Activated T-cell treated with anti-CD3 and anti-CD28 coated beads, Interleukin-2, amount 50 U/mL, for 72 hours (primary cell): ENCODE measurements at regions not wholly inside any gene's neighbourhood (a gene's known extent, or its start where the extent isn't known, plus 50 kb on each side); places are given as distances from the start of the nearest gene placed in this dataset.

Experiments
- ATAC-seq, 2 donors: fragments of 150-1000 bp; cut with Tn5 transposase; replicated peaks in 1 of 2; 2 replicates each; pipeline ENCODE4 v1.10.0; 2021; ENCODE audit warnings: moderate library complexity in 2 of 2, mild to moderate bottlenecking in 1 of 2
- DNase-seq, 2 donors: peaks; one replicate each; pipeline ENCODE4 v3.0.0; 2021 to 2022; ENCODE audit warnings: mixed read lengths in 1 of 2
- H3K27ac Mint-ChIP-seq: one replicate; pipeline ENCODE4 v1.8.0; 2022; ENCODE audit warnings: mild to moderate bottlenecking, moderate library complexity, mixed read lengths
- H3K27me3 Mint-ChIP-seq: one replicate; pipeline ENCODE4 v1.8.0; 2022; ENCODE audit warnings: low read depth, mixed read lengths
- H3K36me3 Mint-ChIP-seq, 2 donors: one replicate each; pipeline ENCODE4 v1.8.0; 2022; ENCODE audit warnings: mixed read lengths in 2 of 2, mild to moderate bottlenecking in 1 of 2; ENCODE audit not compliant: insufficient read depth in 2 of 2
- H3K4me1 Mint-ChIP-seq: one replicate; pipeline ENCODE4 v1.8.0; 2022; ENCODE audit warnings: low read depth, mixed read lengths
- H3K4me3 Mint-ChIP-seq, 2 donors: one replicate each; pipeline ENCODE4 v1.8.0; 2022; ENCODE audit warnings: mild to moderate bottlenecking in 2 of 2, mixed read lengths in 2 of 2, moderate library complexity in 2 of 2
- H3K9me3 Mint-ChIP-seq, 2 donors: one replicate each; pipeline ENCODE4 v1.8.0; 2022; ENCODE audit warnings: mixed read lengths in 2 of 2

DNA sequence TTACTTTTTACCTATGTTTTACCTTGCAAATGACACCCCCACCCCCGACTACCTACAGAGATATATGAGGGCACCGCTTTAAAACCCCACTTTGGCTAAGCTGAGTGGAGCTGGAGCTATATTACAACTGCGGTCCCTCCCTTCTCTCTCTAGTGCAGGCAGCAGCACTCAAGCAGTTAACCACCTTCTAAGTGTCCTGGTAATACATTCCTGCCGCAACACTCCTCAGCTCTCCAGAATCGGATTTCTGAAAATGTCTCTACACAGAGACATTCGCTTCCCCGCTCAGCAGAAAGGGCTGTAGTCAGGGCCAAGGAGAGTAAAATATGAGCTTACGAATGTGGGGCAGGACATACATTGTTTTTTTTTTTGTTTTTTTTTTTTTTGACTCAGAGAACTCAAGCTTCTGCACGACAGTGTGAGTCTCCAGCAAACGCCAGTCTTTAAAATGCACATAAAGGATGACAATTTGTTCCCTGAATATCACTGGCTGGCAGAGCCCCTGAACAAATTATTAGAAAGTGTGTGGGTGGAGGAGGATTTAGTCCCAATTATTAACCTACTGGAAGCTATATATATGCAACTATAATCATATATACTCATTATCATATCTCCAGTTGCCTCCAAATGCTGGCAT, 287.0 kb upstream of the TET2 start:
- no peaks in the 10 kb centered on the region for H3K36me3 Mint-ChIP-seq
- no peaks in the 10 kb centered on the region for H3K9me3 Mint-ChIP-seq
- no peaks in the 10 kb centered on the region for H3K4me1 Mint-ChIP-seq
- DNase-seq (no peak), ATAC-seq (no peak)
- no peak overlapping the region for H3K27ac Mint-ChIP-seq
- H3K27me3 Mint-ChIP-seq: peaks cover 9% of the 10 kb centered on the region
- H3K4me3 Mint-ChIP-seq: no peak overlapping the region

DNA sequence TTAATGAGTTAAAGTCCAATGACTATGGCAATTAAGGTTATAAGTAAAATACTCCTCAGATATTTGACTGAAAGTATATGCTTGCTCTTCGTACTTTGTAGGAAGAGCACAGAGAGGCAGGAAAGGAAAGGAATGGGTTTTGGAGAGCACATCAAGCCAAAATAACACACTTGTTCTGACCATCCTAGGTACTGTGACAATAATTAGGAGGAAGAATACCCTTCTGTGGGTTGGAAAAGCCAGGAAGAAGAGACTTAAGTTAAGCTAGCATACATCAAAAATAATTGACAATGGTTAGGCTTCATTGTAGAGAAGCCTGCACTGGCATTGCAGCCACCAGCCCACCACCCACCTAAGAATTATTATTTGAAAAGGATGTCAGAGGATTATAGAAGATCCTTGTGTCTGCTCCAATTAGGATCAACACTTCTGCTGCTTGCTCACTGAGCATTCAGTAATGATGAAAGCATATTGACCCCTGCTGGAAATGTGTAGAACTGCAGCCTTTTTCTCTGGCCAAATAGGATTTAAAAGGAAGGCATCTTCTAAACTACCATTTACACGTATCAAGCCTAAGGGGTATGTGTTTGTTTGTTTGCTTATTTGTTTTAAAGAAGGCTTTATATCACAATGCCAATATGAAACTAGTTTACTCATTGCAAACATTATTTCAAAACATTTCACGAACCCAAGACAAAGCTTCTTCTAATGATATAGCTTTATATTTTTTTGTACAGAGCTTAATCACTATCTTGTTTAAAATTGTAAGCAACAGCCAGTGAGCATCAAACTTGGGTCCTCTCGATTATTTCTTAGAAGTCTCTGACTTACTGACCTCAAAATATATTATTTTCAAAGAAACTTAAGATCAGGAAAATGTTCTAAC, 286.2 kb upstream of the TET2 start:
- peak in 1 of 2 donors; percentile 49 for ATAC-seq

DNA sequence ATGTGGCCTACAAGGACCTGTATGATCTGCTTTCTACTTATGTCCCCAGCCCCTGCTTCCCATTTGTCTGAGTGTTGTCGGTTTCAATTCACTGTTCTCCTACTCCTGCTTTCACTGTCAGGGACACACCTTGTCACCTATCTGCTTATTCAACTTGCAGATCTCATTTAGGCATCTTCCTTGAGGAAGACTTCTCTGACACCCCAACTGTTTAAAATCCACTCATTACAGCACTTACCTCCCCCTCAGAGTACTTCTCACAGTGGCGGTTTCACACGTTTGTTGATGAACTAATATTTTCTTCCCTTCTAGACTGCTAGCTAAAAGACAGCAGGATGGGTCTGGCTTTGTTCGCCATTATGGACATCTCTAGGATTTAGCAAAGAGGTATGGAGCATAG, 279.9 kb upstream of the TET2 start:
- ATAC-seq (no peak), DNase-seq (no peak)
- Mint-ChIP-seq H3K4me1 (no peaks in the 10 kb centered on the region), H3K27ac (no peak overlapping the region), H3K27me3 (peaks cover 6% of the 10 kb centered on the region), H3K9me3 (no peaks in the 10 kb centered on the region), H3K4me3 (no peak overlapping the region), H3K36me3 (no peaks in the 10 kb centered on the region)

More for the DNA sequence above, 286.2 kb upstream of the TET2 start:
- DNase-seq: peak; percentile 50 to 59
- H3K27ac Mint-ChIP-seq: no peak overlapping the region
- H3K9me3 Mint-ChIP-seq: no peaks in the 10 kb centered on the region
- no peaks in the 10 kb centered on the region for H3K36me3 Mint-ChIP-seq
- H3K27me3 Mint-ChIP-seq: peaks cover 9% of the 10 kb centered on the region
- no peaks in the 10 kb centered on the region for H3K4me1 Mint-ChIP-seq
- no peak overlapping the region for H3K4me3 Mint-ChIP-seq

GRCh38 chr4:104868533-104868932, 278.1 kb upstream of the TET2 start:
- no peaks in the 10 kb centered on the region for H3K9me3 Mint-ChIP-seq
- H3K36me3 Mint-ChIP-seq: no peaks in the 10 kb centered on the region
- H3K27ac Mint-ChIP-seq: no peak overlapping the region
- DNase-seq: no peak
- no peak overlapping the region for H3K4me3 Mint-ChIP-seq
- no peaks in the 10 kb centered on the region for H3K4me1 Mint-ChIP-seq
- H3K27me3 Mint-ChIP-seq: peaks cover 13% of the 10 kb centered on the region
- ATAC-seq: no peak

DNA sequence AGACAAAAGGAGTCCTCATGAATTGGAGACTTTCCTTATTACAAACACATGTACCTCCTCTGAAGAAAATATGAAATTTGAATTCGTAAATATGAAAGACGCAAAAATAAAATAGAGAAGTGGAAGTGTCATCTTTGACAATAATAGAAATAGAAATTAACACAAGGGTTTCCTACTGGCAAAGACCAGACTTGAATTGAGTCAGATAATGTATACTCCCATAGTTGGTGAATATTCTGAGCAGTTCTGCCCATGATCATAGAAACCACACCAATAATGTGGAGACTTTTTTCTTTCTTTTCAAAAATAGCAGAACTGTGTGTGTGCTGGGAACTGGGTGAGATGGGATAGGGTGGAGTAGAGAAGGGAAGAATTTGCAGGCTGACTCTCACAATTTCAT, 277.7 kb upstream of the TET2 start:
- no peaks in the 10 kb centered on the region for H3K4me1 Mint-ChIP-seq
- peaks cover 13% of the 10 kb centered on the region for H3K27me3 Mint-ChIP-seq
- H3K9me3 Mint-ChIP-seq: no peaks in the 10 kb centered on the region
- H3K36me3 Mint-ChIP-seq: no peaks in the 10 kb centered on the region
- H3K4me3 Mint-ChIP-seq: no peak overlapping the region
- DNase-seq (no peak), ATAC-seq (no peak)
- H3K27ac Mint-ChIP-seq: no peak overlapping the region

DNA sequence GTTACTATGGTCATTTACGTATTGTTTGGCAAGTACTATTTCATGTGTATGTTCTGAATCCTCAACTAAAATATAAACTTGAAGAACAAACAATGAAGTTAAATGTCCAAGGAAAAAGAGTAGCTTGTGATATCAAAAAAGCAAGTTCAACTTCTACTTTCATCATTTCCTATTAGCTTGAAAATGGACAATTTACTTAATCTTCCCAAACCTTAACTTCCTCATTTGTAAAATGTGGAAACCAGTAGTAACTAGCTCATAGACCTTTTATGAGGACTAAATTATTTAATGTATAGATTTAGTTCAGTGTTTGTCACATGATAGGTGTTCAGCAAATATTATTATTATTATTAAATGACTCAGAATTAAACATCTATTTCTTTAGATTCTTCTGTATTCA, 276.8 kb upstream of the TET2 start:
- Mint-ChIP-seq H3K4me1 (no peaks in the 10 kb centered on the region), H3K27ac (no peak overlapping the region), H3K36me3 (no peaks in the 10 kb centered on the region), H3K9me3 (no peaks in the 10 kb centered on the region), H3K27me3 (peaks cover 13% of the 10 kb centered on the region), H3K4me3 (no peak overlapping the region)
- DNase-seq: no peak
- ATAC-seq: no peak

DNA sequence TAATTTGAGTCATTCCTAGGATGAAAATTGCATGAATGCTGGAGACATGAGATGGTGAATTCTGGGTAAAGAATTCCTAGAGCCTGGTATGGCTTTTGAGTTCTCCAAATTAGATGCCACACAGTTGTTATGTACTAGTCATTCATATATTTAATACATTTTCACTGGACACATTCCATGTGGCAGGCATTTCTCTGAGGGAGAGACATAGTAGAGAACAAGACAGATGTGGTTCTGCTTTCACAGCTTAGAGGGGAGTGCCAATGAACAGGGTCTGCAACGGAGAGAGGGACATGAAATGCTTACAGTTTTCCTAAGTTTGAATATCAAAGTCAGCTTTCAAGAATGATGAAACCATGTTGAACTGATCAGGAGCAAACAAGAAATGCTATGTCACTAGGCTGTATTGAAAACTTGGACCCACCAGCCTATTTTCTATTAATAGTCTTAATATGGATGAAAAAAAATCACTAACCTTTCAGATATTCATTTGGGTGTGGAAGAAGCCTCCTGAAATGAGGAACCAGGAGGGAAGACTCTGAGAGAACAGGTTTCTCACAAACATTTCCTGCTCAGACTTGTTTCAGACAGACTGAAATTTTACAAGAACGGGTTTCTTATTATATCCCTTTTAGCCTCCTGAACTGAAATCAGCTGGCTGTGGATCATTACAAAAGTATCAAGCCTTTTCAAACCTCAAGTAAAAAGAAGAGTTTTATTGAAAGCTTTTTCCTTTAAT, 276.0 kb upstream of the TET2 start:
- H3K27ac Mint-ChIP-seq: no peak overlapping the region
- H3K4me1 Mint-ChIP-seq: no peaks in the 10 kb centered on the region
- no peak for DNase-seq

DNA sequence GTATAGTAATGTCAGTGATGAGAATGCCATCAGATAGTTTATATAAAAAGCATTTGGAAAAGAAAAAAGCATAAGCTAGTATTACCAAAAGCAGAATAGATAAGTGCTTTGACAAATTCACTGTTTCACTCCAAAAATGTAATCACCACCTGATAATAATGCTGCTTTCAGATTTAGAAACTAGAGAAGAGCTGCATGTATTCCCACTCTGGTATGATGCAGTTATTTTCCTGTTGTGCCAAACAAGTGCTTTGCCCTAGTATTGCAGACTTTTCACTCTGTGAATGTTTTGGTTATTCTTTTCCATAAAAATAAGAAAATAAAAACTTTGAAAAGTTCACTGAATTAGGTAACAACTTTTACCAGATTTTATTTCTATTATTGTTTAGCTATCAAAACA, 267.7 kb upstream of the TET2 start:
- Mint-ChIP-seq H3K36me3 (no peaks in the 10 kb centered on the region), H3K27ac (no peak overlapping the region), H3K27me3 (no peaks in the 10 kb centered on the region), H3K4me3 (no peak overlapping the region), H3K9me3 (no peaks in the 10 kb centered on the region), H3K4me1 (peaks cover 9% of the 10 kb centered on the region)
- ATAC-seq (no peak), DNase-seq (no peak)

More for the DNA sequence above, 276.0 kb upstream of the TET2 start:
- H3K9me3 Mint-ChIP-seq: no peaks in the 10 kb centered on the region
- no peak overlapping the region for H3K4me3 Mint-ChIP-seq
- H3K27me3 Mint-ChIP-seq: peaks cover 13% of the 10 kb centered on the region
- ATAC-seq: no peak
- no peaks in the 10 kb centered on the region for H3K36me3 Mint-ChIP-seq

DNA sequence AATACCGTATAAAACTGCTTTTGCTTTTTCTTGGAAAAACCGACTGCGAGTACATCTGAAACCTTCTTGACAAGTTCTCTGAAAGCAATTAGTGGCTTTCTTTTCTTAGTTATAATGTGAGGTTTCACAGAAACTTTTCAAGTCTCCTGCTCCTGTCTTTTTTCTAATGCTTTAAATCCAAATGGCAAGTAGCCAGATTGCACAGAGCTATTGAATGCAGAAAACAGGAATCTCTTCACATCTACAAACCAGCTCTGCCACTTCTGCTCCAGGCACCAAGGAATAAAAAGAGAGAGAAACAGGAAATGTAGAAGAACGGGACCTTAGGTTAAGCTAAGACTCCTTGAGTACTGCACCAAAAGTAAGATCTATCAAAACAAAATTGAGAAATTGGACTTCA, 267.3 kb upstream of the TET2 start:
- H3K4me3 Mint-ChIP-seq: peak overlapping the region; percentile 5 to 40

GRCh38 chr4:104879854-104880253, 266.8 kb upstream of the TET2 start:
- Mint-ChIP-seq H3K4me1 (peaks cover 9% of the 10 kb centered on the region), H3K36me3 (no peaks in the 10 kb centered on the region), H3K4me3 (no peak overlapping the region), H3K27ac (no peak overlapping the region), H3K27me3 (no peaks in the 10 kb centered on the region), H3K9me3 (no peaks in the 10 kb centered on the region)
- ATAC-seq (no peak), DNase-seq (no peak)

More for the DNA sequence above, 267.3 kb upstream of the TET2 start:
- Mint-ChIP-seq H3K36me3 (no peaks in the 10 kb centered on the region), H3K27ac (no peak overlapping the region), H3K27me3 (no peaks in the 10 kb centered on the region), H3K9me3 (no peaks in the 10 kb centered on the region), H3K4me1 (peaks cover 9% of the 10 kb centered on the region)
- ATAC-seq: no peak
- no peak for DNase-seq

DNA sequence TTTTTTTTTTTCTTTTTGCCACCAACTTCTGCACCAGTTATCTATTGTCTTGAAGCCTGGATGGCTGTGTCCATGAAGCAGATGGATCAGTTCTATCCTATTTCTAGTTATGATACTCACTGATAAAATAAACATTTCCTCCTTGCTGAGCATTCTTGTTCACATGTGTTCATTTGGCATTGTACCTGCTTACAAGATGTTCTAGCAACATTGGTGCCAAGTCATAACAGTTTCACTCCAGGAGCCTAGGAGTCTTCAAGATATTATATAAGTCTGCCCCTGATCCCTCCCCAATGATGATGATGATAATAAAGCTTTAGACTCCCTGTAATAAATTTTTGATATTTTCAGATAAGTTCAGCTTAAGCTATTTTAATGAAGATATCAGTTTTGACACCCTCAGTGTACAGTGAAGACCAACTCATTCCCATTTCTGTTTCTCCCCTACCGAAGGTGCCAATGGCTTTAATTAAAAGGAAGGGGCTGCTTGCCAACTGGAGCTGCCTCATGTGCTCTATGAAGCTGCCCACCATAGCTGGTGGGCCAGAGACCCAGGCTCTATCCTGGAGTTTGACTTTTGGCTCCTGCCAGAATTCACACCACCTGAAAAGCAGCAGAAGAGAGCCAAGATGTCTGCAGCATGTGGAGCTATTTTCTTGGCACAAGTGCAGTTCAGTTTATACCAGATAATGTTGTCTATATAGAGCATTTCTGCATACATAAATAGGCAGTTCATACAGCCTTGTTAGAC, 265.4 kb upstream of the TET2 start:
- no peak for DNase-seq
- Mint-ChIP-seq H3K36me3 (no peaks in the 10 kb centered on the region), H3K27me3 (no peaks in the 10 kb centered on the region), H3K27ac (no peak overlapping the region), H3K9me3 (no peaks in the 10 kb centered on the region), H3K4me3 (no peak overlapping the region), H3K4me1 (peaks cover 9% of the 10 kb centered on the region)
- ATAC-seq: no peak

DNA sequence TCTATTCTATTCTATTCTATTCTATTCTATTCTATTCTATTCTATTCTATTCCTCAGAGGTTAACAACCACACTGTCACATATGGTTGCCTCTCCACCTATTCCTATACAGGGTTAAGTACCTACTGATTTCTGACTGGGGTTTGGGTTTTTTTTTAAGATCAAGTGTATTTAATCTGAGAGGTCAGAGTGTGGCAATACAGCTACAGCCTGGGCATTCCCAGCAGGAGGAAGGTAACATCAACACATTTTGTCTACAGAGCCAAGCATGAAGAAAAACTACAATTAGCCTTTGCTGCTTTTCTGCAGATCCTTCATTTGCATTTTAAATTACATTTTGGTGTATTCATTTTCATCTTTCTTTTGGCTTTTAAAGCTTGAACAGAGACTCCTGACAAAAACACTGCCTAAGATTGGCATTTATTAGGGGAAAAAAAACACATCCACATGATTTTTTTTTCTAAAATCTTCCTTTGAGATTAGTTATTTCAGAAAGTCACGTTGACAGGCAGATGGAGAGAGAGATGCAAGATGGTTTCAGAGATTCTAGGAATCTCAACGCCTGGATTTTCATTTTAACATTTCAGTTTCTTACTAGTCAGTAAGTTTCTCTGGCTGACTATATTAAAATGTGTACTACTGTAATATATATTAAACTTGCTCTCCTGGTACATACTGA, 255.9 kb upstream of the TET2 start:
- Mint-ChIP-seq H3K4me3 (no peak overlapping the region), H3K27me3 (no peaks in the 10 kb centered on the region), H3K9me3 (peaks cover 2 to 7% of the 10 kb centered on the region in 2 donors), H3K4me1 (peaks cover 14% of the 10 kb centered on the region), H3K27ac (no peak overlapping the region), H3K36me3 (peaks cover 0 to 2% of the 10 kb centered on the region in 2 donors)
- DNase-seq: no peak
- ATAC-seq: no peak
